OCI-LY1 (cell line): ENCODE measurements at regions not wholly inside any gene's neighbourhood (a gene's known extent, or its start where the extent isn't known, plus 50 kb on each side); places are given as distances from the start of the nearest gene placed in this dataset.
"Not testable (repeated sequence)": the region's sequence is repeated elsewhere in the genome, so short reads cannot be mapped to it uniquely, and the experiment has no call there.

Experiments
- CTCF ChIP-seq: fragments of 200-600 bp; sonication (generic), shearing (Covaris generic); IDR thresholded peaks from 2 replicates; pipeline ENCODE4 v1.5.1; 2017; ENCODE audit warnings: mild to moderate bottlenecking, antibody characterized with exemption, low read length, moderate library complexity, mixed read lengths
- EZH2 ChIP-seq: fragments of 200-600 bp; sonication (generic), shearing (Covaris generic); IDR thresholded peaks from 2 replicates; pipeline ENCODE4 v1.8.0; 2017; ENCODE audit warnings: borderline replicate concordance, mixed run types, mild to moderate bottlenecking, antibody characterized with exemption, low read length, moderate library complexity, mixed read lengths

- not testable (repeated sequence) for TF ChIP-seq CTCF, EZH2
These were observed 121.3 kb downstream of the POTEH start for GRCh38 chr22:15811141-15811540.
